DND-41 (cell line): ENCODE measurements at regions not wholly inside any gene's neighbourhood (a gene's known extent, or its start where the extent isn't known, plus 50 kb on each side); places are given as distances from the start of the nearest gene placed in this dataset.

Source experiments
- EZH2 ChIP-seq: IDR thresholded peaks from 3 replicates; pipeline ENCODE4 v1.6.1; 2012; ENCODE audit warnings: borderline replicate concordance, low read depth, mild to moderate bottlenecking, moderate library complexity, low read length, inconsistent platforms; ENCODE audit not compliant: severe bottlenecking
- TF ChIP-seq, protein P1 (sequence below): IDR thresholded peaks from 2 replicates; pipeline ENCODE4 v1.5.1; 2012; ENCODE audit warnings: borderline replicate concordance, low read length, moderate library complexity, mild to moderate bottlenecking; ENCODE audit not compliant: poor library complexity, severe bottlenecking; ENCODE audit errors: extremely low read depth

DNA sequence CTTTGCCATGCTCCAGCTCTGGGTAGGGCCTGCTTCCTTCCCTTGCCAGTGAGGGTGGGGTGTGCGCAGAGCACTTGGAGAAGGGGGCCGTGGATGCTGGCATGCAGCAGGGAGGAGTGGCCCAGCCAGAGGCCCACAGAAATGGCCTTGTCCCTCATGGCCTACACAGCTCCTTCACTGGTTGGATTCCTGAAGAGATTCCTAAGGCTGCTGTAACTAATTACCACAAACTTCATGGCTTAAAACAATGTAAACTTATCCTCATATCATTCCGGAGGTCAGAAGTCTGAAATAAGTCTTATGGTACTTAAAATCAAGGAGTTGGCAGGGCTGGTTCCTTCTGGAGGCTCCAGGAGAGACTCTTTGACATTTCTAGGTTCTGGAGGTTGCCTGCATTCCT is 195.2 kb downstream of the GLI2 start:
- TF ChIP-seq EZH2: no peak
- TF ChIP-seq, protein P1, sequence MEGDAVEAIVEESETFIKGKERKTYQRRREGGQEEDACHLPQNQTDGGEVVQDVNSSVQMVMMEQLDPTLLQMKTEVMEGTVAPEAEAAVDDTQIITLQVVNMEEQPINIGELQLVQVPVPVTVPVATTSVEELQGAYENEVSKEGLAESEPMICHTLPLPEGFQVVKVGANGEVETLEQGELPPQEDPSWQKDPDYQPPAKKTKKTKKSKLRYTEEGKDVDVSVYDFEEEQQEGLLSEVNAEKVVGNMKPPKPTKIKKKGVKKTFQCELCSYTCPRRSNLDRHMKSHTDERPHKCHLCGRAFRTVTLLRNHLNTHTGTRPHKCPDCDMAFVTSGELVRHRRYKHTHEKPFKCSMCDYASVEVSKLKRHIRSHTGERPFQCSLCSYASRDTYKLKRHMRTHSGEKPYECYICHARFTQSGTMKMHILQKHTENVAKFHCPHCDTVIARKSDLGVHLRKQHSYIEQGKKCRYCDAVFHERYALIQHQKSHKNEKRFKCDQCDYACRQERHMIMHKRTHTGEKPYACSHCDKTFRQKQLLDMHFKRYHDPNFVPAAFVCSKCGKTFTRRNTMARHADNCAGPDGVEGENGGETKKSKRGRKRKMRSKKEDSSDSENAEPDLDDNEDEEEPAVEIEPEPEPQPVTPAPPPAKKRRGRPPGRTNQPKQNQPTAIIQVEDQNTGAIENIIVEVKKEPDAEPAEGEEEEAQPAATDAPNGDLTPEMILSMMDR: no peak
